ENCODE measurements at regions not wholly inside any gene's neighbourhood (a gene's known extent, or its start where the extent isn't known, plus 50 kb on each side); places are given as distances from the start of the nearest gene placed in this dataset.

- DNase-seq (ENCODE audit: low spot score) = peak; percentile 56
These were observed 256.0 kb downstream of the DCDC2C start for GRCh38 chr2:3959372-3959771.

- DNase-seq (ENCODE audit: low spot score) = no peak
These were observed 256.7 kb downstream of the DCDC2C start for GRCh38 chr2:3960106-3960505.

GRCh38 chr2:3962719-3963118 is 259.3 kb downstream of the DCDC2C start:
- DNase-seq (ENCODE audit: low spot score) = no peak

GRCh38 chr2:3965211-3965610 is 261.8 kb downstream of the DCDC2C start:
- DNase-seq (ENCODE audit: low spot score) = no peak

- no peak for DNase-seq (ENCODE audit: low spot score)
These were observed 262.6 kb downstream of the DCDC2C start for GRCh38 chr2:3965953-3966352.

- no peak for DNase-seq (ENCODE audit: low spot score)
These were observed 263.1 kb downstream of the DCDC2C start for GRCh38 chr2:3966470-3966869.

- no peak for DNase-seq (ENCODE audit: low spot score)
These were observed 265.4 kb downstream of the DCDC2C start for GRCh38 chr2:3968736-3969135.

- no peak for DNase-seq (ENCODE audit: low spot score)
These were observed 267.6 kb downstream of the DCDC2C start for GRCh38 chr2:3970791-3971651.

- no peak for DNase-seq (ENCODE audit: low spot score)
These were observed 268.3 kb downstream of the DCDC2C start for GRCh38 chr2:3971652-3972192.

GRCh38 chr2:3972377-3972776 is 269.0 kb downstream of the DCDC2C start:
- DNase-seq (ENCODE audit: low spot score) = no peak

GRCh38 chr2:3974765-3975164 is 271.4 kb downstream of the DCDC2C start:
- DNase-seq (ENCODE audit: low spot score) = no peak

- no peak for DNase-seq (ENCODE audit: low spot score)
These were observed 278.1 kb downstream of the DCDC2C start for GRCh38 chr2:3981446-3981987.

GRCh38 chr2:3982160-3982559 is 278.8 kb downstream of the DCDC2C start:
- DNase-seq (ENCODE audit: low spot score) = no peak

- DNase-seq (ENCODE audit: low spot score) = no peak
These were observed 282.7 kb downstream of the DCDC2C start for GRCh38 chr2:3986063-3986462.

- no peak for DNase-seq (ENCODE audit: low spot score)
These were observed 283.3 kb downstream of the DCDC2C start for GRCh38 chr2:3986530-3987258.

GRCh38 chr2:4002841-4003403 is 299.5 kb downstream of the DCDC2C start:
- no peak for DNase-seq (ENCODE audit: low spot score)

GRCh38 chr2:4012197-4012596 is 308.8 kb downstream of the DCDC2C start:
- DNase-seq (ENCODE audit: low spot score) = no peak

- DNase-seq (ENCODE audit: low spot score) = no peak
These were observed 315.2 kb downstream of the DCDC2C start for GRCh38 chr2:4018535-4018934.

GRCh38 chr2:4020153-4020552 is 316.8 kb downstream of the DCDC2C start:
- no peak for DNase-seq (ENCODE audit: low spot score)

- DNase-seq (ENCODE audit: low spot score) = no peak
These were observed 317.3 kb downstream of the DCDC2C start for GRCh38 chr2:4020649-4021048.

- DNase-seq (ENCODE audit: low spot score) = no peak
These were observed 321.2 kb downstream of the DCDC2C start for GRCh38 chr2:4024605-4025004.

- DNase-seq (ENCODE audit: low spot score) = no peak
These were observed 325.7 kb downstream of the DCDC2C start for GRCh38 chr2:4029081-4029480.
